DOHH2 (cell line): ENCODE measurements at regions not wholly inside any gene's neighbourhood (a gene's known extent, or its start where the extent isn't known, plus 50 kb on each side); places are given as distances from the start of the nearest gene placed in this dataset.

Source experiments
- H3F3A ChIP-seq: fragments of 200-600 bp; sonication (generic), shearing (Covaris generic); 2 replicates; pipeline ENCODE4 v1.6.0; 2016; ENCODE audit warnings: antibody characterized with exemption, mild to moderate bottlenecking; ENCODE audit not compliant: control insufficient read depth, insufficient read depth
- H3K27ac ChIP-seq: fragments of 200-600 bp; sonication (generic); 2 replicates; pipeline ENCODE4 v1.5.1; 2014; ENCODE audit warnings: low read depth, mild to moderate bottlenecking, low read length, moderate library complexity
- H3K27me3 ChIP-seq: fragments of 200-600 bp; sonication (generic); 2 replicates; pipeline ENCODE4 v1.6.1; 2014; ENCODE audit warnings: mild to moderate bottlenecking, low read length, mixed read lengths; ENCODE audit not compliant: control insufficient read depth
- H3K36me3 ChIP-seq: fragments of 200-600 bp; sonication (generic); 2 replicates; pipeline ENCODE4 v1.6.1; 2014; ENCODE audit warnings: mild to moderate bottlenecking, low read length, moderate library complexity, mixed read lengths; ENCODE audit not compliant: control insufficient read depth
- H3K4me1 ChIP-seq: fragments of 200-600 bp; sonication (generic); 2 replicates; pipeline ENCODE4 v1.6.1; 2014; ENCODE audit warnings: mild to moderate bottlenecking, low read length, mixed read lengths; ENCODE audit not compliant: control insufficient read depth
- H3K4me2 ChIP-seq: fragments of 200-600 bp; sonication (generic); 2 replicates; pipeline ENCODE4 v1.6.0; 2014; ENCODE audit warnings: mild to moderate bottlenecking, low read length, moderate library complexity
- H3K4me3 ChIP-seq: fragments of 200-600 bp; sonication (generic); 2 replicates; pipeline ENCODE4 v1.5.1; 2014; ENCODE audit warnings: mild to moderate bottlenecking, low read length, mixed read lengths
- H3K79me2 ChIP-seq: fragments of 200-600 bp; sonication (generic); 2 replicates; pipeline ENCODE4 v1.6.1; 2014; ENCODE audit warnings: mild to moderate bottlenecking, low read length, mixed read lengths; ENCODE audit not compliant: control insufficient read depth
- H3K9me2 ChIP-seq: fragments of 200-600 bp; sonication (generic); replicated peaks from 2 replicates; pipeline ENCODE4 v1.6.1; 2014; ENCODE audit warnings: mild to moderate bottlenecking, low read length, mixed read lengths; ENCODE audit not compliant: control insufficient read depth
- H3K9me3 ChIP-seq: fragments of 200-600 bp; sonication (generic); 2 replicates; pipeline ENCODE4 v1.6.1; 2014; ENCODE audit warnings: antibody characterized with exemption, low read length, mixed read lengths; ENCODE audit not compliant: control insufficient read depth, insufficient read depth
- H4K20me1 ChIP-seq: fragments of 200-600 bp; sonication (generic); 2 replicates; pipeline ENCODE4 v1.6.0; 2014; ENCODE audit warnings: low read depth, mild to moderate bottlenecking, antibody characterized with exemption, low read length, moderate library complexity; ENCODE audit not compliant: control insufficient read depth, insufficient read depth
- EZH2phosphoT487 ChIP-seq: fragments of 200-600 bp; sonication (generic); IDR thresholded peaks from 2 replicates; pipeline ENCODE4 v1.6.1; 2017; ENCODE audit warnings: borderline replicate concordance, mild to moderate bottlenecking, antibody characterized with exemption, low read length, moderate library complexity, mixed read lengths
- TF ChIP-seq, protein P1 (sequence below): fragments of 200-600 bp; sonication (generic); IDR thresholded peaks from one replicate; pipeline ENCODE4 v1.5.1; 2014; ENCODE audit warnings: antibody characterized with exemption, mild to moderate bottlenecking, low read depth, low read length; ENCODE audit not compliant: poor library complexity, severe bottlenecking

DNA sequence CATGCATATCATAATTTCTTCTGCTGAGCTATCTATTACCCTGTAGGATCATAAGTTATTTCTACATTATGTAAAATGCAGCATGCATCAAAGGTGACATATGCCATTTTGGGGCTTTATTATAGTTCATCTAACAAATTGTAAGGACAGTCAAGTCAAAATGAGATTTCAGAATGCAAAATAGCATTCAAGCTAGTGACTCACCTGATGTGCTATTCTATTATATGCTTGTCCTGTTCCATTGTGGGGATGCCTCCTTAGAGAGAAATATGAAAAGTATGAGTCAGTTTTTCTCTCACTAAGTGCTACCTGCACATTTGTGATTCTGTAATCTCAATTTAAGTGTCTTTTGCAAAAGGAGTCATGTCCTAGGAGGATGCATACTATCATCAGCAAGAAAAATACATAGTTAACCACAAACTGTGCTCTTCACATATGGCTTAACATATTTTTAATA is 647.0 kb upstream of the PCDH10 start:
- Histone ChIP-seq H3K27ac (no peak overlapping the region), H3K27me3 (no peaks in the 10 kb centered on the region), H3F3A (no peaks in the 10 kb centered on the region), H3K36me3 (no peaks in the 10 kb centered on the region), H3K4me3 (no peak overlapping the region), H3K9me3 (no peaks in the 10 kb centered on the region), H3K4me1 (no peaks in the 10 kb centered on the region), H3K79me2 (no peaks in the 10 kb centered on the region), H3K9me2 (no peaks in the 10 kb centered on the region), H4K20me1 (no peaks in the 10 kb centered on the region), H3K4me2 (no peak overlapping the region)
- no peak for TF ChIP-seq EZH2phosphoT487
- TF ChIP-seq, protein P1, sequence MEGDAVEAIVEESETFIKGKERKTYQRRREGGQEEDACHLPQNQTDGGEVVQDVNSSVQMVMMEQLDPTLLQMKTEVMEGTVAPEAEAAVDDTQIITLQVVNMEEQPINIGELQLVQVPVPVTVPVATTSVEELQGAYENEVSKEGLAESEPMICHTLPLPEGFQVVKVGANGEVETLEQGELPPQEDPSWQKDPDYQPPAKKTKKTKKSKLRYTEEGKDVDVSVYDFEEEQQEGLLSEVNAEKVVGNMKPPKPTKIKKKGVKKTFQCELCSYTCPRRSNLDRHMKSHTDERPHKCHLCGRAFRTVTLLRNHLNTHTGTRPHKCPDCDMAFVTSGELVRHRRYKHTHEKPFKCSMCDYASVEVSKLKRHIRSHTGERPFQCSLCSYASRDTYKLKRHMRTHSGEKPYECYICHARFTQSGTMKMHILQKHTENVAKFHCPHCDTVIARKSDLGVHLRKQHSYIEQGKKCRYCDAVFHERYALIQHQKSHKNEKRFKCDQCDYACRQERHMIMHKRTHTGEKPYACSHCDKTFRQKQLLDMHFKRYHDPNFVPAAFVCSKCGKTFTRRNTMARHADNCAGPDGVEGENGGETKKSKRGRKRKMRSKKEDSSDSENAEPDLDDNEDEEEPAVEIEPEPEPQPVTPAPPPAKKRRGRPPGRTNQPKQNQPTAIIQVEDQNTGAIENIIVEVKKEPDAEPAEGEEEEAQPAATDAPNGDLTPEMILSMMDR = no peak

DNA sequence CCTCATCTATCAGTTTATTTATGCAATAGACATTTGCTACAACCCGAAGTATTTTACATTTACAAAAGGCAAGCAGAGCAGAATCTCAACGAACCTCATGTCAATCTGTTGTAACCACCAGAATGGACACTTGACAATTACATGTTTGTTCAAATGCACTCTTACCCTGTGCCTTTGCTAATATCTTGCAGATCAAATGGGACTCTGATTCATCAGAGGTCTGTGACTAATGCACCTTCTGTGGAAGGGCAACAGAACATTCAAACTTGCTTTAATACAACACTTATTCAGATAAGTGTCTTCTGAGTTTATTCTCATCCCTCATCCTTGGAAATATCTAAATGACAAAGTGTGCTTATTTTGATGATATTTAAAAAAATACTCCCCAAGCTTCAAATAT is 644.7 kb upstream of the PCDH10 start:
- H3F3A ChIP-seq = no peaks in the 10 kb centered on the region
- TF ChIP-seq, protein P1 = no peak
- TF ChIP-seq EZH2phosphoT487 = no peak

DNA sequence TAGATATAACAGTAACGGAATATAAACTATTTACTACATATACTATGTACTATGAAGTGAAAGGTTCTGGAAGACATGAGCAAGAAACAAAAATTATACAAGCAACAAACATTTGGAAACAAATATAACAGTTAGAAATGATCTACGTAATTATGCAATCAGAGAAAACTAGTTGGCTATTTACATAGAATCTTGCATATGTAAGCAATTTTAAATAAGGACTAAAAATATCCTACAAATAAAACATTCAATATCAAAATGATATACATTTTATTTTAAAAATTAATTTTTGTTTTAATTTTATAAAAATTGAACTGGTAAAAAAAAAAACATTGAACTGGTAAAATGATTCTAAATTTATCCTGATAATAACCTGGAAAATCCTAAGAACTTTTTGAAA is 642.5 kb upstream of the PCDH10 start:
- H3K79me2 ChIP-seq = no peaks in the 10 kb centered on the region
- H4K20me1 ChIP-seq = no peaks in the 10 kb centered on the region
- no peaks in the 10 kb centered on the region for H3K36me3 ChIP-seq
- H3K4me2 ChIP-seq = no peak overlapping the region
- H3K4me1 ChIP-seq = no peaks in the 10 kb centered on the region
- H3K9me2 ChIP-seq = no peaks in the 10 kb centered on the region
- no peaks in the 10 kb centered on the region for H3F3A ChIP-seq
- H3K4me3 ChIP-seq = no peak overlapping the region
- H3K27ac ChIP-seq = no peak overlapping the region
- TF ChIP-seq EZH2phosphoT487 = no peak
- TF ChIP-seq, protein P1 = no peak
- no peaks in the 10 kb centered on the region for H3K9me3 ChIP-seq
- H3K27me3 ChIP-seq = no peaks in the 10 kb centered on the region

More for the DNA sequence above, 644.7 kb upstream of the PCDH10 start:
- no peaks in the 10 kb centered on the region for H3K9me2 ChIP-seq
- no peaks in the 10 kb centered on the region for H3K9me3 ChIP-seq
- H3K27ac ChIP-seq = no peak overlapping the region
- no peaks in the 10 kb centered on the region for H4K20me1 ChIP-seq
- H3K4me1 ChIP-seq = no peaks in the 10 kb centered on the region
- no peaks in the 10 kb centered on the region for H3K27me3 ChIP-seq
- H3K4me3 ChIP-seq = no peak overlapping the region
- no peaks in the 10 kb centered on the region for H3K79me2 ChIP-seq
- no peak overlapping the region for H3K4me2 ChIP-seq
- no peaks in the 10 kb centered on the region for H3K36me3 ChIP-seq
